ENCODE measurements at regions not wholly inside any gene's neighbourhood (a gene's known extent, or its start where the extent isn't known, plus 50 kb on each side); places are given as distances from the start of the nearest gene placed in this dataset.

DNA sequence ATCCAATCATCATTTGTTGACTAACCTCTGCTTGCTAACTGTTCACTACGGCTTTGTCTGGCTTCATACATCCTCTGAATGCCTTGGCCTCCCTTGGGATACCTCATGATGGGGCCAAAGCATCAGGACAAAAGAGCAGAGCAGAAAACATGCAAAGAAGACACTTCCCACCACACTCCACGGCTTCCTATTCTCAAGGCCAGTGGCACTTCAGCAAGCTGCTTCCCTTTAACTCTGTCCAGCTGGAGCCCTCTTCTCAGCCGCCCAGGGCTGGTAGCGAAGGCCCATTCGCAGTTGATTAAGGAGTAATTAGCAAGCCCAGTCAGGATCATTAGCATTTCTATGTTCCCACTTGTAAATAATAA, 224.3 kb upstream of the FGGY start:
- TF ChIP-seq, protein P1, sequence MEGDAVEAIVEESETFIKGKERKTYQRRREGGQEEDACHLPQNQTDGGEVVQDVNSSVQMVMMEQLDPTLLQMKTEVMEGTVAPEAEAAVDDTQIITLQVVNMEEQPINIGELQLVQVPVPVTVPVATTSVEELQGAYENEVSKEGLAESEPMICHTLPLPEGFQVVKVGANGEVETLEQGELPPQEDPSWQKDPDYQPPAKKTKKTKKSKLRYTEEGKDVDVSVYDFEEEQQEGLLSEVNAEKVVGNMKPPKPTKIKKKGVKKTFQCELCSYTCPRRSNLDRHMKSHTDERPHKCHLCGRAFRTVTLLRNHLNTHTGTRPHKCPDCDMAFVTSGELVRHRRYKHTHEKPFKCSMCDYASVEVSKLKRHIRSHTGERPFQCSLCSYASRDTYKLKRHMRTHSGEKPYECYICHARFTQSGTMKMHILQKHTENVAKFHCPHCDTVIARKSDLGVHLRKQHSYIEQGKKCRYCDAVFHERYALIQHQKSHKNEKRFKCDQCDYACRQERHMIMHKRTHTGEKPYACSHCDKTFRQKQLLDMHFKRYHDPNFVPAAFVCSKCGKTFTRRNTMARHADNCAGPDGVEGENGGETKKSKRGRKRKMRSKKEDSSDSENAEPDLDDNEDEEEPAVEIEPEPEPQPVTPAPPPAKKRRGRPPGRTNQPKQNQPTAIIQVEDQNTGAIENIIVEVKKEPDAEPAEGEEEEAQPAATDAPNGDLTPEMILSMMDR (IDR thresholded peaks at IDR 0.05): no peak
- TF ChIP-seq POLR2A (IDR thresholded peaks at IDR 0.05): no peak
